NCI-H1436 (cell line): ENCODE measurements at regions not wholly inside any gene's neighbourhood (a gene's known extent, or its start where the extent isn't known, plus 50 kb on each side); places are given as distances from the start of the nearest gene placed in this dataset.

Experiments used
- DNase-seq: peaks from one replicate; lab custom pipeline; 2025; lab: John Stamatoyannopoulos, UW

DNA sequence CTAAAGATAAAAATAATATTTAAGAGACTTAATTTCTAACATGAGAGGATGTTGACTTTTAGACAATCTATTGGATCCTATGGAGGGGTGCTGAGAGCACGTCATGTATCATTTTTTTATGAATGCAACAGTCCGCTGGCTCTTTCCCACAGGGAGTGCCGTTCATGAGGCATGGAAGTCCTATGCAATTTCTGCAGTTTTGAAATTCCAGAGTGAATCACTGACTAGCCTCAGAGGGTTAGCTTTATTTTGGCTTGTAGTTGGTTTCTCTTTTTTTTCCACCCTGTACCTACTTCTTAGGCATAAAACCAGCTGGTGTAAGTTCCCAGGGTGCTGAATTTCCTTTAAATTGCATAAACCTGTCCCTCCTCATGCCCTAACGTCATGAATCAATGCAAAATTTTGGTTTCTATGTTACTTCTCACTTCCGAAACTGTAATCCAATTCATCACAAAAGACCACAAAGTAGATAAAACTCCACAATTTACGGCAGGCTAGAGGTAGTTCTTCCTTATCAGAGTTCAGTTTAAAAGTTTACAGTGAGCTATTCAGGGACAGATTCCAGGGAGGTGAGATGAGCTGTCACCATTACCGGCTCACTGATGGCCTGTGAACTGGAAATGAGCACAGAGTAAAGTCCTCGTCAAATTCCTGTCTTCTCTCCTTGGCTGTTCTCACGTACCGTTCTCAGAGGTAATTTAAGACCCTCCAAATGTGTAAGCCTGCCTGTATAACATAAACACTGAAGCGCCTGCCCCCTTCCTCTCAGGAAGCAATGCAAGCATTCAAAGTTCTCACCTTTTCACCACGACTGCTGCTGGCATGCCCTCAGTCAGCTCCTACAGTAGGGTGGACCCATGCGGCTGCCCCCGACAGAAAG is 216.6 kb upstream of the SLC10A2 start:
- DNase-seq: no peak

GRCh38 chr13:103277959-103278694 is 211.9 kb upstream of the SLC10A2 start:
- DNase-seq: no peak

- DNase-seq: no peak
Observed at GRCh38 chr13:103276775-103277498, 210.7 kb upstream of the SLC10A2 start.

GRCh38 chr13:103275722-103276121 is 209.5 kb upstream of the SLC10A2 start:
- DNase-seq: no peak

DNA sequence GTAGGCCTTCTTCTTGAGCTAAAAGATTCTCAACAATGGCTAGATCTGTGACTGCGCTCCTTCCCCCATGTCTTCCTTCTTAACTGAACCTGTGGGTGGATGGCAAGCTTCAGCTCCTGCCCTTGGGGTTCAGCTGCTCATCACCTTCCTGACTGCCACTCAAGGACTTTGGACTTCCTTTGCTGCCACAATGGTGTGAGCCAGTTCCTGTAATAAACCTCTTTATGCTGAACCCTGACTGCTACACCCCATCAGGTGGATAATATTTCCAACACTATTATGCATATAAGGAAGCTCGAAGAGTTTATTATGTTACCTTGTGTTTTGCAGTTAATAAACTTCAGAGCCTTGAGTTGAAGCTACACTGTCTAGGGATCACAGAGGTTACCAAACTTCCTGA is 208.9 kb upstream of the SLC10A2 start:
- no peak for DNase-seq

DNA sequence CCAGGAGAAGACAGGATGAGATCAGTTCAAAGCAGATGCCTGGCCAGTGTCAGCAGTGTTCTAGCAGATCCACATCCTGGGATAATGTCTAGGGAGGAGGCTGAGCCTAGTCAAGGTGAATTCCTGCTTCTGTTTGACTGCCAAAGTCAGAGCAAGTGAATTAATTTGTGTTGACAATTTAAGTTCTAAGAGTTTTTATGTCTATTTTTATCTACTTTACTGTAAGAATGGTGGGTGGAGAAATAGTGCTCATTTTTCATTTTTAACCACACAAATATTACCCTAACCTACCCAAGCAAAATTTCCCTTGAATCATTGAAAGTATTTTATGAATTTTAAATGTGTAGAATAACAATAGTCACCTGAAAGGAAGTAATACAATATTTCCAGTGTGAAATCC is 207.6 kb upstream of the SLC10A2 start:
- DNase-seq: no peak

GRCh38 chr13:103272770-103273169 is 206.6 kb upstream of the SLC10A2 start:
- no peak for DNase-seq

DNA sequence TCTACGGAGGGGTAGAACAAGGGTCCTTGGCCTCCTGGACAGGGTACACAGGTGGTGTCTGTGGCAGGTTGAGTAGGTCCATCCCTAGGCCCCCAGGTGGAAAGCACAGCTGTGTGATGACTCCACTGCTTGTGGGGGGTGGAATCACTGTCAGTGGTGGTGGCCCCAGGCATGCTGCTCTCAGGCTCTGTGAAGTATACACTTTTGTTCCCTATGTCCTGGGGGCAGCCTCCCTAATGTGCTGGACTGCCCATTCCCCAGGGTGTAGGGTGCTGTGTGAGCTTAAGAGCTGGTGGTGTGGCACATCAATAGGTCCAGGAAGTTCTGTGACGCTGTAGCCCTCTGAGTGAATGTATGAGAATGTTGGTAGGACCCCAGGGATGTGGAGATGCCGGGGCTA is 197.2 kb upstream of the SLC10A2 start:
- DNase-seq: no peak

GRCh38 chr13:103255587-103256301 is 189.5 kb upstream of the SLC10A2 start:
- DNase-seq: no peak

GRCh38 chr13:103250071-103250470 is 183.9 kb upstream of the SLC10A2 start:
- DNase-seq: no peak

DNA sequence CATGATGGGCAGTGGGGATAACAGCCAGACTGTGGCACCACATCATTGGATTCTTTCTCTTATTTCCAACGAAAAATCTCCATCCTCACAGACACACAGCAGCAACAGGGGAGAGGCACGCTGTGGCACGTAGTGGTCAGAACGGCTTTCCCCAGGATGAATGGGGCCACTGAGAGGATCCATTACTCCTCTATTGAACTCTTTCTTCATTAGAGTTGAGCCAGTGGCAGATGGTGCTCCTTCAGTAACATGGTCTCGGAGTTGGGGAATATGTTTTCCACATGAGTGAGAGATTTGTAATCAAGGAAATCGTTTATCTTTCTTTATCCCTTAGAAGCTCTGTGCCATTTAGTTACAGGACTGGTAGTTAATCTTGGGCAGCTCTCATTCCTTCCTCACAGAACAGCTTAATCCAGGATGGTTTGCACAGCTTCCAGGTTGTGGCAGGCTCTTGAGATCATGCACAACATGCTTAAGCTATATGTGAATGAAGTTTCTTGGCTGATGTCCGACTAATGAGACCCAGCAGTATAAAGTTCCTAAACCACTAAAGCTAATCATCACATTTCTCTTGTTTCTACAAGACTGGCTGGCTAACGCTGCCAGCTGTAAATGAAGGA is 180.5 kb upstream of the SLC10A2 start:
- no peak for DNase-seq

DNA sequence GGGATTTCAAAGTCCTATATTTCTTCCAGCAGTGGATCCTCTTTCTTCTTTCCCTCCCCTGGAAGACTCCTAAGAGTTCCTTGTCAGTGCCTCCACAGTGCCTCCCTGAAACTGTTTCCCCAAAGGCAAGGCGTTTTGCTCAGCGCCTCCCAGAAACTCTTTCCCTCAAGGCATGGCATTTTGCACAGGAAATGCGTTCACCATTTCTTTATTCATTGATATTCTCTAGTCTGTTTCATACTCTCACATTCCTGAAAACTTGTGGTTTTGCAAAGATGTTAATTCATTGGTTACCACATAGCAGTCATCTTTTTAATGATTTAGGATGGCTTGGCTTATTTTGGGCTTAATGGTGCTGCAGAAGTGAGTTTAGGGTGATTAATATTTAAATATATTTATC is 177.3 kb upstream of the SLC10A2 start:
- no peak for DNase-seq

- no peak for DNase-seq
Observed at GRCh38 chr13:103238441-103238840, 172.2 kb upstream of the SLC10A2 start.

DNA sequence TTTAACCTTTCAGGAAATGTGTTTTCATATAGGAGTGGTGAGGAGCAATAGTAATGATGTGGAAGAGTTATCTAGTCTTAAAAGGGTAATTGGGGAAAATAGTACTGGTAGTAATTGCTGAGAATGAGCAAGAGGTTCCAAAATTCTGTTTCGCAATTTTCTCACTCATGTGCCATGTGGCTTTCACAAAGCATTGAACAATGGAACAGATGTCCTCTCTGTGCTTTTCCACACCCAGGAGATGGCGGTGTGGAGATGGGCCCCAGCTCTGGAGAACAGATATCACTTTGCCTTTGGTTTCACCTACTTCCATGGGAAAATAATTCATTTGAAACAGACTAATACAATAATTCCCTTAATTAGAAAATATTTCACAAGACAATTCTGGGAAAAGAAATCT is 170.0 kb upstream of the SLC10A2 start:
- DNase-seq: no peak

DNA sequence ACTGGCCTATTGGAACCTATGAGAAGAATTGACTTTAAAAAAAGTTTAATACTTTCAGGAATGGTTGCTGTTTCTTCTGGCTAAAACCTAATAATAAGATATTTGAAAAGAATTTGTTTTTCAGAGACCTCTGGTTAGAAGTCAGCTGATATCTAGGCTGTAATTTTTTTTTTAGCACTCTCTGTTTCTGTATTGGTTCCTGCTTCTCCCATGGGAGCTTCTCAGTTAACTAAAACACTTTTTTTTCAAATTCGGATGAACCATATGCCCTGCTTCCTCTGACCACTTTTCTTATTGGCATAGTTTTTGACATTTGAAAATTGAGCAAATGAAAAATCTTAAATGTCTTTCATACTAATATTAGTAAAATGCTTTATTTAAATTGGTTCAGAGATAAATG is 163.5 kb upstream of the SLC10A2 start:
- no peak for DNase-seq

- DNase-seq: no peak
Observed at GRCh38 chr13:103224804-103225203, 158.6 kb upstream of the SLC10A2 start.

DNA sequence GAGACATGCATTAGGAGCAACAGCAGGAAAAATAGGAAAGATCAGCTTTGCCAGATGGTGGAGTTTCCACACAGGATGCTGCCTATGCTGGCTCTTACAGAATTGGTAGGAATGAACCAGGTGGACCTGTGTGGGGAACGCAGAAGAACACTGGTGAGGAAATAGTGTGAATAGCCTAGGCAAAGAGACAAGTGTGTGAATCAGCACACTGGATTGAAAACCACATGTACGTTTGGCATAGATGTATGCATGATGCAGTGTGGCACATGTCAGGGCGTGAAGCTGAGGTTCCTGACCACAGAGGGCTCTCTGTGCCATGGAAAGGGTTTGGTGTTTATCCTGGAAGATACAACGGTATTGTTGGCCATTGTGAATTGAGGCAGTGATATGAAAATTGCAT is 156.5 kb upstream of the SLC10A2 start:
- DNase-seq: no peak

- DNase-seq: no peak
Observed at GRCh38 chr13:103218253-103218652, 152.0 kb upstream of the SLC10A2 start.

- no peak for DNase-seq
Observed at GRCh38 chr13:103213152-103213551, 146.9 kb upstream of the SLC10A2 start.

- no peak for DNase-seq
Observed at GRCh38 chr13:103210348-103210747, 144.1 kb upstream of the SLC10A2 start.

- DNase-seq: no peak
Observed at GRCh38 chr13:103203735-103204330, 137.6 kb upstream of the SLC10A2 start.
